ENCODE measurements at regions not wholly inside any gene's neighbourhood (a gene's known extent, or its start where the extent isn't known, plus 50 kb on each side); places are given as distances from the start of the nearest gene placed in this dataset.

- no peak for DNase-seq
- Mint-ChIP-seq H3K27me3 (ENCODE audit: insufficient read depth) (peaks cover 2% of the 10 kb centered on the region; the same call in 1 of the 2 replicates), H3K27ac (no peak overlapping the region), H3K4me3 (no peak overlapping the region), H3K9me3 (peaks cover 54% of the 10 kb centered on the region), H3K4me1 (ENCODE audit: low read depth) (no peaks in the 10 kb centered on the region), H3K36me3 (ENCODE audit: low read depth) (0 out of 2 replicates have a peak, but pooled peaks cover 5% of the 10 kb centered on the region)
- no peak for TF ChIP-seq CTCF (IDR thresholded peaks at IDR 0.05)
These were observed 166.6 kb downstream of the BRD1 start for GRCh38 chr22:49660794-49661781.

GRCh38 chr22:49660321-49660720 is 167.4 kb downstream of the BRD1 start:
- Mint-ChIP-seq H3K4me1 (ENCODE audit: low read depth) (no peaks in the 10 kb centered on the region), H3K27me3 (ENCODE audit: insufficient read depth) (peaks cover 2% of the 10 kb centered on the region), H3K36me3 (ENCODE audit: low read depth) (0 out of 2 replicates have a peak, but pooled peaks cover 5% of the 10 kb centered on the region), H3K4me3 (no peak overlapping the region), H3K9me3 (peaks cover 59% of the 10 kb centered on the region), H3K27ac (no peak overlapping the region)
- no peak for DNase-seq
- TF ChIP-seq CTCF (IDR thresholded peaks at IDR 0.05) = no peak

GRCh38 chr22:49659924-49660315 is 167.8 kb downstream of the BRD1 start:
- no peaks in the 10 kb centered on the region for H3K4me1 Mint-ChIP-seq (ENCODE audit: low read depth)
- no peak for TF ChIP-seq CTCF (IDR thresholded peaks at IDR 0.05)
- no peak overlapping the region for H3K27ac Mint-ChIP-seq
- no peak for DNase-seq
- 0 out of 2 replicates have a peak, but pooled peaks cover 5% of the 10 kb centered on the region for H3K36me3 Mint-ChIP-seq (ENCODE audit: low read depth)
- no peak overlapping the region for H3K4me3 Mint-ChIP-seq
- peaks cover 2% of the 10 kb centered on the region for H3K27me3 Mint-ChIP-seq (ENCODE audit: insufficient read depth)
- H3K9me3 Mint-ChIP-seq = peaks cover 59% of the 10 kb centered on the region

- 0 out of 2 replicates have a peak, but pooled peaks cover 5% of the 10 kb centered on the region for H3K36me3 Mint-ChIP-seq (ENCODE audit: low read depth)
- no peak for DNase-seq
- H3K4me3 Mint-ChIP-seq = no peak overlapping the region
- H3K27me3 Mint-ChIP-seq (ENCODE audit: insufficient read depth) = peaks cover 1% of the 10 kb centered on the region
- no peak for TF ChIP-seq CTCF (IDR thresholded peaks at IDR 0.05)
- H3K27ac Mint-ChIP-seq = no peak overlapping the region
- peaks cover 59% of the 10 kb centered on the region for H3K9me3 Mint-ChIP-seq
- H3K4me1 Mint-ChIP-seq (ENCODE audit: low read depth) = no peaks in the 10 kb centered on the region
These were observed 168.3 kb downstream of the BRD1 start for GRCh38 chr22:49659281-49659923.

GRCh38 chr22:49658902-49659280 is 168.8 kb downstream of the BRD1 start:
- no peak for DNase-seq
- H3K27ac Mint-ChIP-seq = no peak overlapping the region
- H3K36me3 Mint-ChIP-seq (ENCODE audit: low read depth) = 0 out of 2 replicates have a peak, but pooled peaks cover 5% of the 10 kb centered on the region

More at GRCh38 chr22:49658902-49659280, 168.8 kb downstream of the BRD1 start:
- Mint-ChIP-seq H3K4me1 (ENCODE audit: low read depth) (no peaks in the 10 kb centered on the region), H3K9me3 (peaks cover 59% of the 10 kb centered on the region), H3K27me3 (ENCODE audit: insufficient read depth) (no peaks in the 10 kb centered on the region; the same call in 1 of the 2 replicates), H3K4me3 (no peak overlapping the region)
- TF ChIP-seq CTCF (IDR thresholded peaks at IDR 0.05) = no peak
